Common myeloid progenitor, CD34-positive (primary cell): ENCODE measurements at regions not wholly inside any gene's neighbourhood (a gene's known extent, or its start where the extent isn't known, plus 50 kb on each side); places are given as distances from the start of the nearest gene placed in this dataset.
"Not testable (repeated sequence)": the region's sequence is repeated elsewhere in the genome, so short reads cannot be mapped to it uniquely, and the experiment has no call there.

Experiments used
- CTCF ChIA-PET: fragments of 350-600 bp; sonication (Branson Sonifier 250); formaldehyde crosslinking; loops from one replicate; lab custom pipeline; 2021; ENCODE audit warnings: antibody characterized with exemption; lab: Charles Lee
- POLR2A ChIA-PET: fragments of 350-600 bp; sonication (Branson Sonifier 250); formaldehyde crosslinking; loops from one replicate; lab custom pipeline; 2021; ENCODE audit warnings: antibody characterized with exemption; lab: Charles Lee
- DNase-seq, 3 donors: peaks; one replicate each; pipeline versions ENCODE4 v3.0.0 to v3.0.0-alpha.2; 2013
- H3K27ac ChIP-seq, 2 experiments: 1 replicate in 1 of 2; 2 replicates in 1 of 2; pipeline ENCODE4 v1.7.0; 2013; ENCODE audit warnings: inconsistent platforms in 2 of 2, low read length in 2 of 2, mild to moderate bottlenecking in 2 of 2, low read depth in 1 of 2, moderate library complexity in 1 of 2; ENCODE audit not compliant: severe bottlenecking in 2 of 2, insufficient read depth in 1 of 2, poor library complexity in 1 of 2
- H3K27me3 ChIP-seq, 5 experiments: replicated peaks in 2 of 5; 1 replicate in 3 of 5; 2 replicates in 2 of 5; pipeline versions ENCODE4 v1.6.1 to v1.7.0; 2013; ENCODE audit warnings: low read length in 4 of 5, mild to moderate bottlenecking in 2 of 5, moderate library complexity in 2 of 5, inconsistent platforms in 1 of 5; ENCODE audit not compliant: insufficient read depth in 5 of 5, control insufficient read depth in 4 of 5
- H3K36me3 ChIP-seq, 4 experiments: 1 replicate in 2 of 4; 2 replicates in 2 of 4; pipeline versions ENCODE4 v1.6.1 to v1.7.0; 2013; ENCODE audit warnings: low read length in 3 of 4, control low read depth in 1 of 4, mild to moderate bottlenecking in 1 of 4; ENCODE audit not compliant: control insufficient read depth in 4 of 4, insufficient read depth in 4 of 4
- H3K4me1 ChIP-seq, 4 experiments: 1 replicate in 3 of 4; 2 replicates in 1 of 4; pipeline versions ENCODE4 v1.6.1 to v1.7.1; 2013; ENCODE audit warnings: low read length in 3 of 4, mild to moderate bottlenecking in 3 of 4, control low read depth in 1 of 4, inconsistent platforms in 1 of 4, moderate library complexity in 1 of 4; ENCODE audit not compliant: control insufficient read depth in 4 of 4, insufficient read depth in 4 of 4; ENCODE audit errors: control extremely low read depth in 1 of 4
- H3K4me3 ChIP-seq, 7 experiments: 1 replicate in 4 of 7; 2 replicates in 3 of 7; pipeline versions ENCODE4 v1.5.1 to v1.7.0; 2013; ENCODE audit warnings: mild to moderate bottlenecking in 7 of 7, low read length in 6 of 7, moderate library complexity in 6 of 7, inconsistent platforms in 2 of 7, low read depth in 2 of 7, control low read depth in 1 of 7; ENCODE audit not compliant: insufficient read depth in 4 of 7, control insufficient read depth in 1 of 7; ENCODE audit errors: extremely low read depth in 1 of 7
- H3K9me3 ChIP-seq, 5 experiments: 1 replicate in 4 of 5; 2 replicates in 1 of 5; pipeline versions ENCODE4 v1.6.1 to v1.7.1; 2013; ENCODE audit warnings: low read length in 4 of 5, mild to moderate bottlenecking in 2 of 5, inconsistent platforms in 1 of 5, low read depth in 1 of 5, moderate library complexity in 1 of 5; ENCODE audit not compliant: control insufficient read depth in 4 of 5, insufficient read depth in 2 of 5; ENCODE audit errors: control extremely low read depth in 1 of 5
- WGBS: methylation state at CpG from one replicate; pipeline ENCODE4 v1.1.5; 2013; ENCODE audit not compliant: insufficient coverage; 5-methylcytosine and 5-hydroxymethylcytosine counted together

- ChIA-PET CTCF (interaction anchor here (0.6 kb wide), 1 partner anchor 294 kb away, joined by 3 read pairs; no protein-coding TSS in a partner anchor), POLR2A (no interaction called here)
- H3K4me3 ChIP-seq = no peak overlapping the region
These were observed 79.6 kb downstream of the TEX51 start for GRCh38 chr2:126978333-126978732.

DNA sequence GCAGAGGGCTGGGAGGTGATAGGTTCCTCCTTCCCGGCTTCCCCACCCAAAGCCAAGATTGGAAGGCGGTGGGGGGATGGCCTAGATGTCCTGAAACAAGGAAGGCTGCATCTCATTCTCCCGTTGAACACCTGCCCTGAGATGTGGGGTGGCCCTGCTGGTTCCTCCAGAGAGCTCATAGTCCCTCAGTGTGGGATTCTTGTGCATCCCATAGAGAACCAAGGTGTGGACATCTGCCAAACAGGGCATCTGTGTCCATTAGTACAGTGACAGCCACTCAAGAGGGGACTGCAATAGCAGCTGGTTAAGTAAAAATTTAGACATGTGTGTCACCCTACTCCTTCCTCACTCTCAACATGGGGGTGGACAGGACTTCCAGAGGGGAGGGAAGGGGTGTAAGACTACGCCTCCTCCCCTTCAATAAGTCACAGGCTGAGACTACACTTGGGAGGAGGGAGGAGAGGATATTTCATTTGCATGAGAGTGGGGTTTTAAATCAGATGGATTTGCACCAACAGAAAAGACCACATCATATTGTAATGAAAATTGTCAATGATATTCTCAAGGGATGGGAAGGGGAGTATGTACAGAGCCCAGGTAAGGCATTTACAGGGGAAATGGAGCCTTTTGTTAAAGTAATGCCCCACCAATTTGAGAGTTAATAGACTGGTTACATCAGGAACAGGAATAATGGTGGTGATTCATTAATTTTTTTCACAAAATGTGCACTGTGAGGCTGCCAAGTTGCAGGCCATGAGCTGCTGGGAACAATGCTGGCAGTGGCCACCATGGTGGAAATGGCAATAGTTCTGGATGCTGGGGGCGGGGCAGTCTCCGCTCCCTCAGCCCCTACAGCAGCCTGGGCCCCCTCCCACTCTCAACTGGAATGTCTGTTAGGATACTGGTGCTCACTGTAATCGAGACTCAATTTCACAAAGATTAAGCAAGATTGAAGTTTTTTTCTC is 80.6 kb downstream of the TEX51 start:
- H3K4me1 ChIP-seq = no peaks in the 10 kb centered on the region
- H3K27ac ChIP-seq = no peak overlapping the region
- POLR2A ChIA-PET = no interaction called here
- H3K9me3 ChIP-seq = no peaks in the 10 kb centered on the region
- WGBS = 96% methylated on average over 5 of the region's 7 CpGs
- no peak overlapping the region for H3K4me3 ChIP-seq
- H3K36me3 ChIP-seq = no peaks in the 10 kb centered on the region
- no peaks in the 10 kb centered on the region for H3K27me3 ChIP-seq
- DNase-seq = no peak
- CTCF ChIA-PET = no interaction called here

More at GRCh38 chr2:126978333-126978732, 79.6 kb downstream of the TEX51 start:
- Histone ChIP-seq H3K4me1 (no peaks in the 10 kb centered on the region), H3K27me3 (no peaks in the 10 kb centered on the region), H3K9me3 (no peaks in the 10 kb centered on the region), H3K36me3 (no peaks in the 10 kb centered on the region), H3K27ac (no peak overlapping the region)
- no peak for DNase-seq
- 100% methylated on average over 4 of the region's 4 CpGs for WGBS

DNA sequence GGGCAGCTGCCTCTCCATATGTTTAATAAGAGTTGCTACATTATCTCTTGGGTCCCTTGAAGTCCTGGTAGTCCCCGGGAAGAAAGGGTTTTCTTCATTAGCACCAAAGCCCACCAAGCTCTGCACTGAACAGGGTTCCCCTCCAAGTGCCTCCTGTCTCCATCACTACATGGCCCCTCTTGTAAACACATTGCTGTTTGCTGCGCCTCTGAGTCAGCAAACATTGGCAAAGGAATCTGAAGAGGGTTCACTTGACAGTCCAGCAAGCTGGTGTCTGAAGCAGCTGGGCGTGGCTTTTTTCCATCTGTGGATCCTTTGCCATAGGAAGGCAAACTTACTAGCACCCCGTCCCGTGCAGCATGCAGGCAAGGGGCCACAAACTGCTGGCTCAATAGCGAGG is 82.8 kb downstream of the TEX51 start:
- H3K4me3 ChIP-seq = no peak overlapping the region
- WGBS = 100% methylated on average over 3 of the region's 6 CpGs
- no peak overlapping the region for H3K27ac ChIP-seq
- H3K9me3 ChIP-seq = no peaks in the 10 kb centered on the region
- DNase-seq = no peak
- H3K4me1 ChIP-seq = no peaks in the 10 kb centered on the region
- ChIA-PET POLR2A (no interaction called here), CTCF (no interaction called here)
- no peaks in the 10 kb centered on the region for H3K36me3 ChIP-seq
- no peaks in the 10 kb centered on the region for H3K27me3 ChIP-seq

DNA sequence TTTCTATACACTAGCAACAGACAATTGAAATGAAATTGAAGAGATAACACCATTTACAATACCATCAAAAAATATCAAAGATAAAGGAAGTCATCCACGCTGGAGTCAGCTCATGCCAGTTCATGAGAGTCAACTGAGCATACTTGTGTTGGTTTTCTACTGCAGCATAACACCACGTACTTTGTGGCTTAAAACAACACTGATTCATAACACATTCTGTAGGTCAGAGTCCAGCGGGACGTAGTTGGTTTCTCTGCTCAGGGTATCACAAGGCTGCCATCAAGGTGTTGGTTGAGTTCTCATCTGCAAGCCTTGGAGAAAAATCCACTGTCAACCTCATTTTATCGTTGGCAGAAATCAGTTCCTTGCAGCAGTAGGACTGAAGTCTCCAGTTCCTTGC is 84.2 kb downstream of the TEX51 start:
- Histone ChIP-seq H3K4me3 (no peak overlapping the region), H3K4me1 (no peaks in the 10 kb centered on the region), H3K27ac (no peak overlapping the region), H3K27me3 (no peaks in the 10 kb centered on the region), H3K9me3 (no peaks in the 10 kb centered on the region), H3K36me3 (no peaks in the 10 kb centered on the region)
- CTCF ChIA-PET = no interaction called here
- no peak for DNase-seq
- WGBS = 94% methylated on average over 5 of the region's 5 CpGs
- POLR2A ChIA-PET = no interaction called here

- no peak for DNase-seq
- CTCF ChIA-PET = no interaction called here
- no peak overlapping the region for H3K27ac ChIP-seq
- no peaks in the 10 kb centered on the region for H3K36me3 ChIP-seq
- POLR2A ChIA-PET = no interaction called here
- WGBS = 93% methylated on average over 3 of the region's 6 CpGs
- H3K27me3 ChIP-seq = no peaks in the 10 kb centered on the region
- H3K4me3 ChIP-seq = no peak overlapping the region
- peaks cover 0 to 12% (median 0%) of the 10 kb centered on the region in 5 experiments for H3K9me3 ChIP-seq
- peaks cover 0 to 6% (median under 1%) of the 10 kb centered on the region in 4 experiments for H3K4me1 ChIP-seq
These were observed 88.0 kb downstream of the TEX51 start for GRCh38 chr2:126986631-126987187.

- Histone ChIP-seq H3K27me3 (no peaks in the 10 kb centered on the region), H3K4me1 (peaks cover 0 to 6% (median under 1%) of the 10 kb centered on the region in 4 experiments), H3K27ac (no peak overlapping the region), H3K36me3 (no peaks in the 10 kb centered on the region), H3K4me3 (no peak overlapping the region), H3K9me3 (peaks cover 0 to 12% (median 0%) of the 10 kb centered on the region in 5 experiments)
- CTCF ChIA-PET = no interaction called here
- POLR2A ChIA-PET = interaction anchor here (0.6 kb wide), 1 partner anchor 648 kb away, joined by 3 read pairs; no protein-coding TSS in a partner anchor
- no peak for DNase-seq
- WGBS = 0% methylated on average over 1 of the region's 4 CpGs
These were observed 89.8 kb downstream of the TEX51 start for GRCh38 chr2:126988482-126988881.

DNA sequence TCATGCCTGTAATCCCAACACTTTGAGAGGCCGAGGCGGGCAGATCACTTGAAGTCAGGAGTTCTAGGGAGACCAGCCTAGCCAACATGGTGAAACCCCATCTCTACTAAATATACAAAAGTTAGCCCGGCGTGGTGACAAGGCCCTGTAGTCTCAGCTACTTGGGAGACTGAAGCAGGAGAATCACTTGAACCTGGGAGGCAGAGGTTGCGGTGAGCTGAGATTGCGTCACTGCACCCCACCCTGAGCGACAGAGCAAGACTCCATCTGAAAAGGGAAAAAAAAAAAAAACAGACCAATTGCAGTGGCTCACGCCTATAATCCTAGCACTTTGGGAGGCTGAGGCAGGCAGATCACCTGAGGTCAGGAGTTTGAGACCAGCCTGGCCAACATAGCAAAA is 90.4 kb downstream of the TEX51 start:
- CTCF ChIA-PET, H3K27me3 ChIP-seq, H3K4me3 ChIP-seq, H3K4me1 ChIP-seq, H3K27ac ChIP-seq, DNase-seq, H3K36me3 ChIP-seq: not testable (repeated sequence)
- 97% methylated on average over 4 of the region's 8 CpGs for WGBS
- POLR2A ChIA-PET = interaction anchor here (0.6 kb wide), 1 partner anchor 648 kb away, joined by 3 read pairs; no protein-coding TSS in a partner anchor
- peaks cover 0 to 12% (median 0%) of the 10 kb centered on the region in 5 experiments for H3K9me3 ChIP-seq
